ENCODE measurements at regions not wholly inside any gene's neighbourhood (a gene's known extent, or its start where the extent isn't known, plus 50 kb on each side); places are given as distances from the start of the nearest gene placed in this dataset.

DNA sequence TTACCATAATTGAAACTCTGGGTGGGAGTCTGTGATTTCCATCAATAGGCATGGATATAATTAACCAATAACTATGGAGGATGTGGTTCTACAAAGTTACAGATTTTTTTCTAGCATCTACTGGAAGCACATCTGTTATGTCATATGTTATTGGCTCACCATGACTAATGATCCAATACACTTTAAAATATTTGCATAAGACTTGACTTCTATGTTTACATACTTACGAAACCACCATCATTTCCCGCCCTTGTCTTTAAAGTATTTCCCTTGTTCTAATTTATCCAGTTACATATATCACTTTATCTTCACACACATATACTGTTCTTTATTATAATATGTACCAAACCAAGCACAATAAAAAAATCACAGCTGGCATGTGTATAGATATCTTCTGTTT lies 380.3 kb upstream of the CBLB start:
- no peak for TF ChIP-seq CTCF (conservative IDR thresholded peaks at IDR 0.05 in 1 of 2, IDR thresholded peaks at IDR 0.05 in 1 of 2; ENCODE audit: extremely low read depth in 1 of 2, insufficient read depth in 1 of 2, low read depth in 1 of 2, low read length in 2 of 2)
- TF ChIP-seq EZH2 (IDR thresholded peaks at IDR 0.05; ENCODE audit: borderline replicate concordance, low read length) = no peak

All from mammary epithelial cell (primary cell).